K562 (cell line): ENCODE measurements at regions not wholly inside any gene's neighbourhood (a gene's known extent, or its start where the extent isn't known, plus 50 kb on each side); places are given as distances from the start of the nearest gene placed in this dataset.

Experiments
- ATAC-seq: fragments of 200-7000 bp; cut with Tn5 transposase; 3 replicates; pipeline ENCODE4 v1.9.1; 2020; ENCODE audit warnings: moderate library complexity
- BruUV-seq: library from RNA; stranded (reverse); fragments of 400-500 nt; replicated peaks from 2 replicates; lab custom pipeline; 2021; lab: Mats Ljungman, UMichigan
- CTCF ChIA-PET: fragments of 300-600 bp; formaldehyde crosslinking; extraction: SDS; loops from one replicate; lab custom pipeline; 2021; ENCODE audit warnings: low intra/inter-chr PET ratio; lab: Yijun Ruan, JAX
- POLR2A ChIA-PET: fragments of 300-600, 350-650 bp; sonication (Branson Sonifier 250); formaldehyde crosslinking; extraction: SDS; loops from one replicate; lab custom pipeline; 2021; ENCODE audit warnings: antibody characterized with exemption, inconsistent platforms; lab: Yijun Ruan, JAX
- DNase-seq, 4 experiments: peaks; one replicate each; pipeline versions ENCODE4 v3.0.0 to v3.0.0-alpha.2; 2011 to 2018; ENCODE audit warnings: low spot score in 3 of 4, mixed read lengths in 3 of 4; ENCODE audit errors: extremely low read depth in 1 of 4
- FAIRE-seq: peaks from 2 replicates; lab custom pipeline; 2011; peaks lifted over from hg19 to GRCh38; lab: Jason Lieb, UNC
- H2AFZ ChIP-seq: 2 replicates; pipeline ENCODE4 v1.6.0; 2011; ENCODE audit warnings: low read depth, low read length, control low read depth, inconsistent platforms
- H3K27ac ChIP-seq: fragments of 200-600 bp; 3 replicates; pipeline ENCODE4 v1.8.0; 2011; ENCODE audit warnings: low read depth, mild to moderate bottlenecking, control low read depth, inconsistent platforms, low read length, moderate library complexity, mixed read lengths; ENCODE audit errors: extremely low read depth
- H3K27me3 ChIP-seq, 2 experiments: fragments of 300-600 bp in 1 of 2; 2 replicates in 1 of 2; 3 replicates in 1 of 2; pipeline versions ENCODE4 v1.6.0 to v1.8.0; 2011; ENCODE audit warnings: inconsistent platforms in 2 of 2, low read length in 2 of 2, mild to moderate bottlenecking in 1 of 2, mixed read lengths in 1 of 2, moderate library complexity in 1 of 2; ENCODE audit not compliant: control insufficient read depth in 2 of 2, insufficient read depth in 2 of 2
- H3K36me3 ChIP-seq: fragments of 300-600 bp; 3 replicates; pipeline ENCODE4 v1.8.0; 2011; ENCODE audit warnings: mild to moderate bottlenecking, low read length, inconsistent platforms; ENCODE audit not compliant: control insufficient read depth, insufficient read depth
- H3K4me1 ChIP-seq, 2 experiments: fragments of 200-600 bp in 1 of 2; replicated peaks in 1 of 2; 2 replicates in 1 of 2; 3 replicates in 1 of 2; pipeline versions ENCODE4 v1.5.1 to v1.8.0; 2011; ENCODE audit warnings: inconsistent platforms in 2 of 2, low read length in 2 of 2, mild to moderate bottlenecking in 1 of 2, mixed read lengths in 1 of 2, moderate library complexity in 1 of 2; ENCODE audit not compliant: control insufficient read depth in 2 of 2, insufficient read depth in 2 of 2
- H3K4me2 ChIP-seq: 2 replicates; pipeline ENCODE4 v1.6.1; 2011; ENCODE audit warnings: low read length, control low read depth, inconsistent platforms, mixed read lengths; ENCODE audit not compliant: insufficient read depth
- H3K4me3 ChIP-seq: fragments of 200-600 bp; sonication (generic), shearing (Covaris generic); 2 replicates; pipeline ENCODE4 v1.5.1; 2016; ENCODE audit warnings: control low read depth, inconsistent platforms
- H3K79me2 ChIP-seq: fragments of 200-600 bp; 3 replicates; pipeline ENCODE4 v1.8.0; 2011; ENCODE audit warnings: low read length, inconsistent platforms; ENCODE audit not compliant: control insufficient read depth, insufficient read depth
- H3K9ac ChIP-seq, 2 experiments: 2 replicates each; pipeline versions ENCODE4 v1.6.0 to v1.6.1; 2011; ENCODE audit warnings: low read depth in 2 of 2, low read length in 2 of 2, control low read depth in 1 of 2, inconsistent platforms in 1 of 2, mild to moderate bottlenecking in 1 of 2, mixed read lengths in 1 of 2; ENCODE audit not compliant: insufficient read depth in 1 of 2
- H3K9me1 ChIP-seq: one replicate; pipeline ENCODE4 v1.6.0; 2011; ENCODE audit warnings: inconsistent platforms, mild to moderate bottlenecking, low read length, moderate library complexity; ENCODE audit not compliant: control insufficient read depth, insufficient read depth
- H3K9me3 ChIP-seq: replicated peaks from 2 replicates; pipeline ENCODE4 v1.5.1; 2011; ENCODE audit warnings: low read depth, low read length, inconsistent platforms; ENCODE audit not compliant: control insufficient read depth, insufficient read depth
- H4K20me1 ChIP-seq: replicated peaks from 2 replicates; pipeline ENCODE4 v1.6.1; 2011; ENCODE audit warnings: low read length, inconsistent platforms, mixed read lengths; ENCODE audit not compliant: control insufficient read depth, insufficient read depth
- EZH2 ChIP-seq: IDR thresholded peaks from 2 replicates; pipeline ENCODE4 v1.6.1; 2012; ENCODE audit warnings: low read depth, mild to moderate bottlenecking, inconsistent platforms, low read length, borderline replicate concordance
- RFX5 ChIP-seq: IDR thresholded peaks from 2 replicates; pipeline ENCODE4 v1.6.1; 2011; ENCODE audit warnings: low read depth, mild to moderate bottlenecking, improper control_type of control experiment, low read length
- TCFL5 ChIP-seq: fragments of 250-450 bp; sonication (Bioruptor Pico); conservative IDR thresholded peaks from 2 replicates; pipeline ENCODE4 v1.6.1; 2021; ENCODE audit warnings: mild to moderate bottlenecking, moderate library complexity, matching md5 sums
- WGBS: fragments of 100-300 bp; shearing (Covaris generic); methylation state at CpG from one replicate; pipeline ENCODE4 v1.1.6; 2016; ENCODE audit warnings: low coverage, mixed read lengths; ENCODE audit not compliant: insufficient coverage; ENCODE audit errors: missing lambda C conversion rate; 5-methylcytosine and 5-hydroxymethylcytosine counted together
- in situ Hi-C: fragments of 300-500 bp; cut with MboI; formaldehyde crosslinking; loops from 4 replicates; pipeline ENCODE4 v1.15.0; 2018; ENCODE audit warnings: inconsistent platforms, mixed read lengths
- intact Hi-C: fragments of 100-400 bp; cut with micrococcal nuclease; formaldehyde crosslinking; loops from 2 replicates; pipeline ENCODE4 v1.14.2; 2022
- TF ChIP-seq, protein P1 (sequence below): sonication (generic); formaldehyde crosslinking; IDR thresholded peaks from 2 replicates; pipeline ENCODE4 v1.8.1; 2023; ENCODE audit warnings: mild to moderate bottlenecking, missing genetic modification reagents, moderate library complexity

DNA sequence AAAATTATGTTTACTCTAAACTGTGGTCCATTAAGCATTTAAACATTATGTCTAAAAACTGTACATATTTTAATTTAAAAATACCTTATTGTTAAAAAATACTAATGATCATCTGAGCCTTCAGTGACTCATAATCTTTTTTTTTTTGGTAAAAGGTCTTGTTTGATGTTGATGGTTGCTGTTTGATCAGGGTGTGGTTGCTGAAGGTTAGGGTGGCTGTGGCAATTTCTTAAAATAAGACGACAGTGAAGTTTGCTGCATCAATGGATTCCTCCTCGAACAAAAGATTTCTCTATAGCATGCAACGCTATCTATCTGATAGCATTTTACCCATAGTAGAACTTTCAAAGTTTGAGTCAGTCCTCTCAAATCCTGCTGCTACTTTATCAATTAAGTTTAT is 180.0 kb upstream of the AHR start:
- Histone ChIP-seq H3K4me3 (no peak overlapping the region), H3K4me2 (no peak overlapping the region), H2AFZ (no peak overlapping the region), H3K4me1 (no peaks in the 10 kb centered on the region), H3K27me3 (no peaks in the 10 kb centered on the region), H3K9ac (no peak overlapping the region), H3K79me2 (no peaks in the 10 kb centered on the region), H4K20me1 (no peaks in the 10 kb centered on the region), H3K9me3 (no peaks in the 10 kb centered on the region; the same call in 1 of the 2 replicates), H3K27ac (no peak overlapping the region), H3K36me3 (no peaks in the 10 kb centered on the region), H3K9me1 (no peaks in the 10 kb centered on the region)
- in situ Hi-C loops (no loop called here), intact Hi-C loops (no loop called here)
- FAIRE-seq (no peak), ATAC-seq (no peak), DNase-seq (no peak)
- no TSS peak for BruUV-seq
- WGBS, result 12% methylated on average over 3 of the region's 3 CpGs
- ChIA-PET POLR2A (interaction anchor here (1.6 kb wide), 1 partner anchor 12 kb away, joined by 4 read pairs; no protein-coding TSS in a partner anchor), CTCF (no interaction called here)
- TF ChIP-seq TCFL5 (CRISPR knock-in tag), result no peak
- TF ChIP-seq RFX5, result no peak

DNA sequence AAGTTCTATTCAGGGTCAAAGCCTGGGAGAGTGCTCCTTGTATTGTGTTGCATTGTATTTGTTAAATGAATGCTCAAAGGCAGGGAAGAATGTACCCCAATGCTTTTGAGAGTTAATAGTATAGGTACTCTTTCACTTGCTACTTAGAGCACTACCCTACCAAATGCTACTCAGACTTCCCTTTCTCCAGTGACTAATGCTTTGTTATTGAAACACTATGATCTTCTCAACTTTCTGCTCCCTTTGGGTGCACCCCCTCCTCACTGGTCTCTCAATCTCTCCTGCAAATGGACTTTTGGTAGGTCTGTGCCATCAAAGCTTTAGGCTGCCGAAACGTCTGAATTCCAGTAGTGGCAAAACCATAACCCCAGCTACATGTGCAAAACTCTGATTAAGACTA is 177.7 kb upstream of the AHR start:
- intact Hi-C loops, result no loop called here
- BruUV-seq, result no TSS peak
- ATAC-seq, result no peak
- no peak overlapping the region for H3K27ac ChIP-seq
- H2AFZ ChIP-seq, result no peak overlapping the region
- H3K4me2 ChIP-seq, result no peak overlapping the region
- H3K4me3 ChIP-seq, result no peak overlapping the region
- CTCF ChIA-PET, result no interaction called here
- H3K9me3 ChIP-seq, result no peaks in the 10 kb centered on the region; the same call in 1 of the 2 replicates
- WGBS, result 16% methylated on average over 2 of the region's 2 CpGs
- no peak overlapping the region for H3K9ac ChIP-seq
- no peaks in the 10 kb centered on the region for H4K20me1 ChIP-seq
- no peaks in the 10 kb centered on the region for H3K9me1 ChIP-seq
- POLR2A ChIA-PET, result no interaction called here
- H3K36me3 ChIP-seq, result no peaks in the 10 kb centered on the region
- H3K27me3 ChIP-seq, result no peaks in the 10 kb centered on the region
- TF ChIP-seq EZH2, result no peak
- TF ChIP-seq, protein P1, sequence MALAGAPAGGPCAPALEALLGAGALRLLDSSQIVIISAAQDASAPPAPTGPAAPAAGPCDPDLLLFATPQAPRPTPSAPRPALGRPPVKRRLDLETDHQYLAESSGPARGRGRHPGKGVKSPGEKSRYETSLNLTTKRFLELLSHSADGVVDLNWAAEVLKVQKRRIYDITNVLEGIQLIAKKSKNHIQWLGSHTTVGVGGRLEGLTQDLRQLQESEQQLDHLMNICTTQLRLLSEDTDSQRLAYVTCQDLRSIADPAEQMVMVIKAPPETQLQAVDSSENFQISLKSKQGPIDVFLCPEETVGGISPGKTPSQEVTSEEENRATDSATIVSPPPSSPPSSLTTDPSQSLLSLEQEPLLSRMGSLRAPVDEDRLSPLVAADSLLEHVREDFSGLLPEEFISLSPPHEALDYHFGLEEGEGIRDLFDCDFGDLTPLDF, result no peak
- TF ChIP-seq, all 486 proteins: peak for 0
- in situ Hi-C loops, result no loop called here
- no peaks in the 10 kb centered on the region for H3K4me1 ChIP-seq
- no peaks in the 10 kb centered on the region for H3K79me2 ChIP-seq
- FAIRE-seq, result no peak
- no peak for DNase-seq
